WTC11 (cell line): ENCODE measurements at regions not wholly inside any gene's neighbourhood (a gene's known extent, or its start where the extent isn't known, plus 50 kb on each side); places are given as distances from the start of the nearest gene placed in this dataset.

Experiments
- ATAC-seq: fragments of 200-7000 bp; cut with Tn5 transposase; 2 replicates; pipeline ENCODE4 v1.10.0; 2021; ENCODE audit warnings: mild to moderate bottlenecking, moderate library complexity
- CTCF ChIA-PET: fragments of 300-600 bp; sonication (Branson Sonifier 250); formaldehyde crosslinking; loops from one replicate; lab custom pipeline; 2021; ENCODE audit warnings: antibody characterized with exemption; lab: Charles Lee
- POLR2A ChIA-PET: fragments of 350-600 bp; sonication (Branson Sonifier 250); formaldehyde crosslinking; loops from one replicate; lab custom pipeline; 2021; ENCODE audit warnings: antibody characterized with exemption; lab: Charles Lee
- DNase-seq: peaks from one replicate; pipeline ENCODE4 v3.0.0; 2021; ENCODE audit warnings: low spot score
- H3K27ac Mint-ChIP-seq: 2 replicates; pipeline ENCODE4 v1.8.0; 2021; ENCODE audit warnings: mixed read lengths
- H3K27me3 Mint-ChIP-seq: 2 replicates; pipeline ENCODE4 v1.8.0; 2021; ENCODE audit warnings: low read depth, mild to moderate bottlenecking, moderate library complexity, mixed read lengths
- H3K36me3 Mint-ChIP-seq: 2 replicates; pipeline ENCODE4 v1.8.0; 2021; ENCODE audit warnings: mixed read lengths
- H3K4me1 Mint-ChIP-seq: 2 replicates; pipeline ENCODE4 v1.8.0; 2022; ENCODE audit warnings: mixed read lengths
- H3K4me3 Mint-ChIP-seq: 2 replicates; pipeline ENCODE4 v1.8.0; 2021; ENCODE audit warnings: mild to moderate bottlenecking, moderate library complexity, mixed read lengths
- H3K9me3 Mint-ChIP-seq: 2 replicates; pipeline ENCODE4 v1.8.0; 2021; ENCODE audit warnings: mixed read lengths
- CREB1 ChIP-seq: sonication (generic); formaldehyde crosslinking; IDR thresholded peaks from 2 replicates; pipeline ENCODE4 v1.8.0; 2023; ENCODE audit warnings: mild to moderate bottlenecking, missing genetic modification reagents
- ESRRA ChIP-seq: sonication (generic); formaldehyde crosslinking; IDR thresholded peaks from 2 replicates; pipeline ENCODE4 v1.8.1; 2022; ENCODE audit warnings: mild to moderate bottlenecking, missing genetic modification reagents, borderline replicate concordance
- FOXJ3 ChIP-seq: sonication (generic); formaldehyde crosslinking; IDR thresholded peaks from 2 replicates; pipeline ENCODE4 v1.9.0; 2021; ENCODE audit warnings: missing genetic modification reagents, mild to moderate bottlenecking, borderline replicate concordance
- GTF2I ChIP-seq: fragments of 250-450 bp; sonication (Bioruptor Pico); conservative IDR thresholded peaks from 2 replicates; pipeline ENCODE4 v1.4.0; 2021; ENCODE audit warnings: mild to moderate bottlenecking
- IRF2 ChIP-seq: sonication (generic); formaldehyde crosslinking; IDR thresholded peaks from 2 replicates; pipeline ENCODE4 v1.8.0; 2022; ENCODE audit warnings: low read depth, missing genetic modification reagents, borderline replicate concordance
- JAZF1 ChIP-seq: fragments of 250-450 bp; sonication (Bioruptor Pico); IDR thresholded peaks from 2 replicates; pipeline ENCODE4 v1.9.0; 2021; ENCODE audit warnings: moderate library complexity, mild to moderate bottlenecking, inconsistent platforms
- NR2C2 ChIP-seq: sonication (generic); formaldehyde crosslinking; IDR thresholded peaks from 2 replicates; pipeline ENCODE4 v1.8.0; 2022; ENCODE audit warnings: mild to moderate bottlenecking, missing genetic modification reagents
- RELA ChIP-seq: sonication (generic); formaldehyde crosslinking; IDR thresholded peaks from 2 replicates; pipeline ENCODE4 v1.8.1; 2022; ENCODE audit warnings: missing genetic modification reagents, mild to moderate bottlenecking, borderline replicate concordance
- SMAD3 ChIP-seq: sonication (generic); formaldehyde crosslinking; IDR thresholded peaks from 2 replicates; pipeline ENCODE4 v1.8.0; 2022; ENCODE audit warnings: missing genetic modification reagents, mild to moderate bottlenecking, borderline replicate concordance
- SOX15 ChIP-seq: fragments of 250-450 bp; sonication (Bioruptor Pico); IDR thresholded peaks from 2 replicates; pipeline ENCODE4 v1.9.0; 2021; ENCODE audit warnings: mild to moderate bottlenecking
- ZNF396 ChIP-seq: fragments of 250-450 bp; sonication (Bioruptor Pico); IDR thresholded peaks from 2 replicates; pipeline ENCODE4 v1.8.0; 2021; ENCODE audit warnings: mild to moderate bottlenecking, moderate library complexity, borderline replicate concordance
- ZNF671 ChIP-seq: fragments of 250-450 bp; sonication (Bioruptor Pico); IDR thresholded peaks from 2 replicates; pipeline ENCODE4 v1.8.0; 2021; ENCODE audit warnings: mild to moderate bottlenecking
- TF ChIP-seq, protein P1 (sequence below): fragments of 250-450 bp; sonication (Bioruptor Pico); IDR thresholded peaks from 2 replicates; pipeline ENCODE4 v1.9.0; 2021; ENCODE audit warnings: mild to moderate bottlenecking
- TF ChIP-seq, protein P2 (sequence below): fragments of 250-450 bp; sonication (Bioruptor Pico); IDR thresholded peaks from 2 replicates; pipeline ENCODE4 v1.9.0; 2021; ENCODE audit warnings: mild to moderate bottlenecking, borderline replicate concordance
- TF ChIP-seq, protein P3 (sequence below): sonication (generic); formaldehyde crosslinking; IDR thresholded peaks from 2 replicates; pipeline ENCODE4 v1.8.1; 2023; ENCODE audit warnings: mild to moderate bottlenecking, moderate library complexity, missing genetic modification reagents

DNA sequence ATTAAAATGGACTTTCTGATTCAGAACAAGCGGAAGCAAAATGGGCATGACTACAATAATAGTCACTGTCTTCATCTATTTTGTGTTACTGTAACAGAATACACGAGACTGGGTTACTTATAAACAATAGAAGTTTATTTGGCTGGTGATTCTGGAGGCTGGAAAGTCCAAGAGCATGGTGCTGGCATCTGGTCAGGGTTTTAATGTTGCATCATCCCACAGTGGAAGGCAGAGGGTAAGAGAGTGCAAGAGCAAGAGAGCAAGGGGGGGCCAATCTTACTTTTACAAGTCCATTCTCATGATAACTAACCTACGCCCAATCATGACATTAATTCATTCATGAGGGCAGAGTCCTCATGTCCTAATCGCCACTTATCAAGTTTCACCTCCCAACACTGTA is 189.2 kb downstream of the TOX3 start (continued):
- TF ChIP-seq, protein P1, sequence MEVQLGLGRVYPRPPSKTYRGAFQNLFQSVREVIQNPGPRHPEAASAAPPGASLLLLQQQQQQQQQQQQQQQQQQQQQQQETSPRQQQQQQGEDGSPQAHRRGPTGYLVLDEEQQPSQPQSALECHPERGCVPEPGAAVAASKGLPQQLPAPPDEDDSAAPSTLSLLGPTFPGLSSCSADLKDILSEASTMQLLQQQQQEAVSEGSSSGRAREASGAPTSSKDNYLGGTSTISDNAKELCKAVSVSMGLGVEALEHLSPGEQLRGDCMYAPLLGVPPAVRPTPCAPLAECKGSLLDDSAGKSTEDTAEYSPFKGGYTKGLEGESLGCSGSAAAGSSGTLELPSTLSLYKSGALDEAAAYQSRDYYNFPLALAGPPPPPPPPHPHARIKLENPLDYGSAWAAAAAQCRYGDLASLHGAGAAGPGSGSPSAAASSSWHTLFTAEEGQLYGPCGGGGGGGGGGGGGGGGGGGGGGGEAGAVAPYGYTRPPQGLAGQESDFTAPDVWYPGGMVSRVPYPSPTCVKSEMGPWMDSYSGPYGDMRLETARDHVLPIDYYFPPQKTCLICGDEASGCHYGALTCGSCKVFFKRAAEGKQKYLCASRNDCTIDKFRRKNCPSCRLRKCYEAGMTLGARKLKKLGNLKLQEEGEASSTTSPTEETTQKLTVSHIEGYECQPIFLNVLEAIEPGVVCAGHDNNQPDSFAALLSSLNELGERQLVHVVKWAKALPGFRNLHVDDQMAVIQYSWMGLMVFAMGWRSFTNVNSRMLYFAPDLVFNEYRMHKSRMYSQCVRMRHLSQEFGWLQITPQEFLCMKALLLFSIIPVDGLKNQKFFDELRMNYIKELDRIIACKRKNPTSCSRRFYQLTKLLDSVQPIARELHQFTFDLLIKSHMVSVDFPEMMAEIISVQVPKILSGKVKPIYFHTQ (CRISPR knock-in tag) = no peak
- no peak for TF ChIP-seq ZNF671 (CRISPR knock-in tag)
- TF ChIP-seq SMAD3 (CRISPR knock-in tag) = no peak
- TF ChIP-seq ESRRA (CRISPR knock-in tag) = no peak
- no peak for TF ChIP-seq RELA (CRISPR knock-in tag)
- TF ChIP-seq, all 79 proteins: peak for 0

DNA sequence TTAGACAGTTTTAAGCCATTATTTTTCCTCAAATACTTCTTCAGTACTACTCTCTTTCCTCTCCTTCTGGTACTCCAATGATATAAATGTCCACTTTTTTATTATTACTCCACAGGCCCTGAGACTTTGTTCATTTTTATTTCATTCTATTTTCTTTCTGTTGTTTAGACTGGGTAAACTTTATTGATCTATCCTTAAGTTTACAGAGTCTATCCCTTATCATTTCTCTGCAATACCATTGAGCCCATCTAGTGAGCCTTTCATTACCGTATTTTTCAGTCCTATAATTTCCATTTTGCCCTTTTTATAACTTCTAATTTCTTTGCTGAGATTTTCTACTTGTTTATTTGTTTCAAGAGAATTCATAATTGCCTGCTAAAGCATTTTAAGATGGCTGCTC is 193.7 kb downstream of the TOX3 start:
- Mint-ChIP-seq H3K9me3 (peaks cover 37% of the 10 kb centered on the region), H3K4me1 (no peaks in the 10 kb centered on the region), H3K4me3 (no peak overlapping the region), H3K36me3 (peaks cover 13% of the 10 kb centered on the region), H3K27ac (no peak overlapping the region), H3K27me3 (no peaks in the 10 kb centered on the region; the same call in 1 of the 2 replicates)
- no peak for DNase-seq
- ChIA-PET CTCF (no interaction called here), POLR2A (no interaction called here)
- no peak for ATAC-seq
- TF ChIP-seq GTF2I = no peak

DNA sequence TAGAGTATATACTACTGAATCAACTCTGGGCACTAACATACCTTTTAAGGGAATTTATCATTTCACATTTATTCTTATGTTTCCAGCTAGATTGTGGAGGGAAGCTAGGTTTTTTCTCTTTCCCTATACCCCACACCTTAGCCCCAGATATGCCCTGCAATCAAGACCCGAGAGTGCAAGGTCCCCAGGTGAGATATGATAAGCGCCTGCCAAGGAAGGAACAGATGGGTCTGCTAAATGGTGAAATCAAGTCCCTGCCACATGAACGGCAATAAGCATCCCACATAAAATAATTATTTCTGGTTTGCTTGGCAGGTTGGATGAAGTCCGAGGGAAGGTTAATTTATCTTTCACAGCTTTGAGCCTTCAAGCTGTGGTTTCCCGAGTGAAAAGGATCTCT is 195.5 kb downstream of the TOX3 start:
- Mint-ChIP-seq H3K27ac (no peak overlapping the region), H3K4me3 (no peak overlapping the region), H3K36me3 (no peaks in the 10 kb centered on the region), H3K4me1 (no peaks in the 10 kb centered on the region), H3K27me3 (no peaks in the 10 kb centered on the region), H3K9me3 (peaks cover 19% of the 10 kb centered on the region)
- DNase-seq (no peak), ATAC-seq (no peak)
- TF ChIP-seq IRF2 (CRISPR knock-in tag) = no peak
- TF ChIP-seq SOX15 (CRISPR knock-in tag) = no peak
- no peak for TF ChIP-seq NR2C2 (CRISPR knock-in tag)
- TF ChIP-seq, protein P2, sequence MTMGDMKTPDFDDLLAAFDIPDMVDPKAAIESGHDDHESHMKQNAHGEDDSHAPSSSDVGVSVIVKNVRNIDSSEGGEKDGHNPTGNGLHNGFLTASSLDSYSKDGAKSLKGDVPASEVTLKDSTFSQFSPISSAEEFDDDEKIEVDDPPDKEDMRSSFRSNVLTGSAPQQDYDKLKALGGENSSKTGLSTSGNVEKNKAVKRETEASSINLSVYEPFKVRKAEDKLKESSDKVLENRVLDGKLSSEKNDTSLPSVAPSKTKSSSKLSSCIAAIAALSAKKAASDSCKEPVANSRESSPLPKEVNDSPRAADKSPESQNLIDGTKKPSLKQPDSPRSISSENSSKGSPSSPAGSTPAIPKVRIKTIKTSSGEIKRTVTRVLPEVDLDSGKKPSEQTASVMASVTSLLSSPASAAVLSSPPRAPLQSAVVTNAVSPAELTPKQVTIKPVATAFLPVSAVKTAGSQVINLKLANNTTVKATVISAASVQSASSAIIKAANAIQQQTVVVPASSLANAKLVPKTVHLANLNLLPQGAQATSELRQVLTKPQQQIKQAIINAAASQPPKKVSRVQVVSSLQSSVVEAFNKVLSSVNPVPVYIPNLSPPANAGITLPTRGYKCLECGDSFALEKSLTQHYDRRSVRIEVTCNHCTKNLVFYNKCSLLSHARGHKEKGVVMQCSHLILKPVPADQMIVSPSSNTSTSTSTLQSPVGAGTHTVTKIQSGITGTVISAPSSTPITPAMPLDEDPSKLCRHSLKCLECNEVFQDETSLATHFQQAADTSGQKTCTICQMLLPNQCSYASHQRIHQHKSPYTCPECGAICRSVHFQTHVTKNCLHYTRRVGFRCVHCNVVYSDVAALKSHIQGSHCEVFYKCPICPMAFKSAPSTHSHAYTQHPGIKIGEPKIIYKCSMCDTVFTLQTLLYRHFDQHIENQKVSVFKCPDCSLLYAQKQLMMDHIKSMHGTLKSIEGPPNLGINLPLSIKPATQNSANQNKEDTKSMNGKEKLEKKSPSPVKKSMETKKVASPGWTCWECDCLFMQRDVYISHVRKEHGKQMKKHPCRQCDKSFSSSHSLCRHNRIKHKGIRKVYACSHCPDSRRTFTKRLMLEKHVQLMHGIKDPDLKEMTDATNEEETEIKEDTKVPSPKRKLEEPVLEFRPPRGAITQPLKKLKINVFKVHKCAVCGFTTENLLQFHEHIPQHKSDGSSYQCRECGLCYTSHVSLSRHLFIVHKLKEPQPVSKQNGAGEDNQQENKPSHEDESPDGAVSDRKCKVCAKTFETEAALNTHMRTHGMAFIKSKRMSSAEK (CRISPR knock-in tag) = no peak
- TF ChIP-seq CREB1 (CRISPR knock-in tag) = no peak
- no peak for TF ChIP-seq ZNF396
- no peak for TF ChIP-seq JAZF1 (CRISPR knock-in tag)
- no peak for TF ChIP-seq GTF2I
- TF ChIP-seq, protein P3, sequence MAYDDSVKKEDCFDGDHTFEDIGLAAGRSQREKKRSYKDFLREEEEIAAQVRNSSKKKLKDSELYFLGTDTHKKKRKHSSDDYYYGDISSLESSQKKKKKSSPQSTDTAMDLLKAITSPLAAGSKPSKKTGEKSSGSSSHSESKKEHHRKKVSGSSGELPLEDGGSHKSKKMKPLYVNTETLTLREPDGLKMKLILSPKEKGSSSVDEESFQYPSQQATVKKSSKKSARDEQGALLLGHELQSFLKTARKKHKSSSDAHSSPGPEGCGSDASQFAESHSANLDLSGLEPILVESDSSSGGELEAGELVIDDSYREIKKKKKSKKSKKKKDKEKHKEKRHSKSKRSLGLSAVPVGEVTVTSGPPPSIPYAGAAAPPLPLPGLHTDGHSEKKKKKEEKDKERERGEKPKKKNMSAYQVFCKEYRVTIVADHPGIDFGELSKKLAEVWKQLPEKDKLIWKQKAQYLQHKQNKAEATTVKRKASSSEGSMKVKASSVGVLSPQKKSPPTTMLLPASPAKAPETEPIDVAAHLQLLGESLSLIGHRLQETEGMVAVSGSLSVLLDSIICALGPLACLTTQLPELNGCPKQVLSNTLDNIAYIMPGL = no peak
- TF ChIP-seq ZNF671 (CRISPR knock-in tag) = no peak
- no peak for TF ChIP-seq FOXJ3 (CRISPR knock-in tag)
- no peak for TF ChIP-seq ESRRA (CRISPR knock-in tag)
- POLR2A ChIA-PET = no interaction called here
- CTCF ChIA-PET = no interaction called here
